SHP77 (cell line): ENCODE measurements at regions not wholly inside any gene's neighbourhood (a gene's known extent, or its start where the extent isn't known, plus 50 kb on each side); places are given as distances from the start of the nearest gene placed in this dataset.
"Not testable (repeated sequence)": the region's sequence is repeated elsewhere in the genome, so short reads cannot be mapped to it uniquely, and the experiment has no call there.

Experiments
- DNase-seq, 2 experiments: peaks; one replicate each; lab custom pipeline; 2025; lab: John Stamatoyannopoulos, UW

GRCh38 chr1:171397851-171398469 is 84.0 kb downstream of the FMO4 start:
- no peak for DNase-seq

GRCh38 chr1:171403393-171403792 is 81.9 kb upstream of the PRRC2C start:
- no peak for DNase-seq

GRCh38 chr1:171405391-171405714 is 80.0 kb upstream of the PRRC2C start:
- DNase-seq, result no peak

- not testable (repeated sequence) for DNase-seq
Measured at GRCh38 chr1:171413557-171413956, 71.8 kb upstream of the PRRC2C start.

- no peak for DNase-seq
Measured at GRCh38 chr1:171418546-171418945, 66.8 kb upstream of the PRRC2C start.

- DNase-seq, result no peak
Measured at GRCh38 chr1:171420810-171421209, 64.5 kb upstream of the PRRC2C start.

- DNase-seq, result peak in 1 of 2 experiments; percentile 12
Measured at GRCh38 chr1:171421413-171422020, 63.8 kb upstream of the PRRC2C start.

- no peak for DNase-seq
Measured at GRCh38 chr1:171422511-171422910, 62.8 kb upstream of the PRRC2C start.

- no peak for DNase-seq
Measured at GRCh38 chr1:171424494-171424893, 60.8 kb upstream of the PRRC2C start.

GRCh38 chr1:171426645-171427044 is 58.7 kb upstream of the PRRC2C start:
- DNase-seq, result no peak

- DNase-seq, result no peak
Measured at GRCh38 chr1:171427852-171428471, 57.4 kb upstream of the PRRC2C start.

GRCh38 chr1:171429137-171429536 is 56.2 kb upstream of the PRRC2C start:
- DNase-seq, result no peak

GRCh38 chr1:171431994-171432393 is 53.3 kb upstream of the PRRC2C start:
- no peak for DNase-seq

- no peak for DNase-seq
Measured at GRCh38 chr1:171432473-171432872, 52.9 kb upstream of the PRRC2C start.

- no peak for DNase-seq
Measured at GRCh38 chr1:171433451-171433850, 51.9 kb upstream of the PRRC2C start.

GRCh38 chr1:171434717-171435346 is 50.5 kb upstream of the PRRC2C start:
- no peak for DNase-seq
